GM19023 (cell line): ENCODE measurements at regions not wholly inside any gene's neighbourhood (a gene's known extent, or its start where the extent isn't known, plus 50 kb on each side); places are given as distances from the start of the nearest gene placed in this dataset.

Experiments used
- ATAC-seq: cut with Tn5 transposase; IDR thresholded peaks from one replicate; pipeline ENCODE4 v1.9.1; 2021; ENCODE audit warnings: mild to moderate bottlenecking, moderate library complexity; ENCODE audit not compliant: unreplicated experiment

- ATAC-seq: no peak
These were observed 227.6 kb upstream of the PPP1R2C start for GRCh38 chrX:43005561-43005960.

DNA sequence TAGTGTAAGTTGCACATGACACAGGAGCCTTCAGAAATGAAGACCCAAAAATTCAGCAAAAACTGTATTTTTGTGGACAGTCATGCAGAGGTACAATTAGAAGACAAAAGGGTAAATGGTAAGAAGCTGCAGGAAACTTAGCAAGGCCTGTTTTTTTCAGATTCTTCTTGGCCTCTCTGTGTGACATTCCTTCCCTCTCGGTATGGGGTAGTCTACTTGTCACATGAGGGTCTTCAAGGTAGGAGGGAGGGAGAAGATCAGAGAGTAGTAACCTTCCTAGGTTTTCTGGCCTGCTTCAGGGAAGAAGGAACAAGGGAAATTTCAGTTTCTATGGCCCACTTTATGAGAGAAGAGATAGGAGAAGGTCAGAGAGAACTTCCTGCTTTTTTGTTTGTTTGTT is 230.4 kb upstream of the PPP1R2C start:
- ATAC-seq: no peak

DNA sequence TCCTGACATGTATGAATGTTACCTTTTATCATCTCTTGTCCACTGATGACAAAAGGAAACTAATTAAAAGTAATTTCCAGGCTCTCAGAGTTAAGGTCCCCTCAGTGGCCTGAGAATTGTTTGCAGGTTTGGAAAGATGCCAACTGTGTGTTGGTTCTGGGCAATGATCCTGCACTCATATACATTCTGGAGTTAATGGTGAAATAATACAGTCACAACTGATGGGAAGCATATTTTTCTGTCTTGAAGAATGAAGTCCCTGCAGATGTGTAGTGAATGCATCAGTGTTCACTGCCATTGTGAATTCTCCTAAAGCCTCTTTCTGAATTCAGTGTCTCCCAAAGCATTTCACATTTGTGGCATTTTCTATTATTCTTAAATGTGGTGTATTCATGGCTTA is 238.1 kb upstream of the PPP1R2C start:
- ATAC-seq: no peak

- ATAC-seq: no peak
These were observed 240.1 kb upstream of the PPP1R2C start for GRCh38 chrX:43018031-43018430.

- no peak for ATAC-seq
These were observed 241.1 kb upstream of the PPP1R2C start for GRCh38 chrX:43019021-43019420.

- ATAC-seq: no peak
These were observed 247.9 kb upstream of the PPP1R2C start for GRCh38 chrX:43025806-43026315.

DNA sequence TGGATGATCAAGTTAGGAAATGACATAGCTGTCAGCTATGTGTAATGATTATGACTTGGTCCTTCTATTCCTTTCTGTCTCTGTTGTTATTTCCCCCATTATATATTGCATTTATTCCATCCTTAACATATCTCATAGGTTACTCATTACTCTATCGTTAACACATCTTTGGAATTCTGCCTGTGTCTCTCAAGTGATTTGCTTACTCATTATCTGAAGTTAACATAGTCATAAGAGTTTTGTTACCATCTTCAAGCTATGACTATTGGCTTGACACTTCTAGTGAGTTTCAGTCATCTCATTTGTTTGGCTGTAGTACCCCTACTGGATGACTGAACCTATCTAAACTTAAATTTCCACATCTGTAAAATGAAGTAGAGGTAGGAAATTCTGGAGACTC is 286.1 kb upstream of the PPP1R2C start:
- ATAC-seq: no peak

DNA sequence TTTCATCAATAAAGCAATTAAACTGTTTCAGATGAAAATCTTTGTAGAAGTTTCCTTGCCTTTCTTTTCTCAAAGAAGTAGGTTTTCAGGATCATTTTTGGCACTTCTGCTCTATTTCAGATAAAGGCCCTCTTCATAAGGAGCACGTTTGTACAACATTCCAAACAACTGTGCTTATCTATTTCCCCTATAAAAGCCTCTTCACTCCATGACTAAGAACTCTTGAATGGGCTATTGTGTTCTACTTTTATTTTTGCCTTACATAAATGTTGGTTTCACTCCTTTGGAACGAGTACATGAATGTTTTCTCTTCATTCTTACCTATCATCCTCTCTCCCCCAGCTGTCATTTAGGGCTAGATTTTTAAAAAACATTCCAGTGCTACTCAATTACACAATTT is 288.0 kb upstream of the PPP1R2C start:
- ATAC-seq: no peak

DNA sequence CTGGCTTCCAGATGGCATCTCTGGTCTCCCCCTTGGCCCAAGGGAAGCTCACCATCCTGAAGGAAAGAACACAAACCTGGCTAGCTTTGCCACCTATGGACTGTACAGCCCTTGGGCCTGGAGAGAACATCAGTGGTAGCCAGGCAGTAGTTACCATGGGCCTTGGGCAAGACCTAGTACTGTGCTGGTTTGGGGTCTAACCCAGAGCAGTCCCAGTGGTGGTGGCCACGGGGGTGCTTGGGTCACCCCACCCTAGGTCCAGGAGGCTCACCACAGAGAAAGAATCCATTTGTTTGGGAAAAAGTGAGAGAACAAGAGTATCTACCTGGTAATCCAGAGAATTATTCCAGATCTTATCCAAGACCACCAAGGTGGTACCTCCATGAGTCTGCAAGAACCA is 290.7 kb upstream of the PPP1R2C start:
- ATAC-seq: no peak

GRCh38 chrX:43083016-43083415 is 305.1 kb upstream of the PPP1R2C start:
- no peak for ATAC-seq

GRCh38 chrX:43087830-43088229 is 309.9 kb upstream of the PPP1R2C start:
- no peak for ATAC-seq

GRCh38 chrX:43096830-43097229 is 318.9 kb upstream of the PPP1R2C start:
- ATAC-seq: no peak

DNA sequence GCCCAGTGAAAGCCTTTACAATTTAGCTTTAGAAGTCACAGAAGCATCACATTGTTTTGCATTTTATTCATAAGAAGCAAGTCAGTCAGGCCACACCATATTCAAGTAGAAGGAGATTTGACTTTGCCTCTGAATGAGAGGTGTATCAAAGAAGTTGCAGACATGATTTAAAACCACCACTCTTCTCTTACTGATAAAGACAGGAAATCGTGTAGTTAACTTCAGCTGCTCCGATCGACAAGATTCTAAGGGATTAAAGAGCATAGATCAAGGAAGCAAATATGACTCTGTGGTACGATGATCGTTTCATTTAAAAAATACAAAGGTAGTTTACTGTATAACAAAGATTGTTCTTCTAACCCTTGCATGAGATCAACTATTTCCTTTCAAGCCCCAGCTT is 328.0 kb upstream of the PPP1R2C start:
- no peak for ATAC-seq

DNA sequence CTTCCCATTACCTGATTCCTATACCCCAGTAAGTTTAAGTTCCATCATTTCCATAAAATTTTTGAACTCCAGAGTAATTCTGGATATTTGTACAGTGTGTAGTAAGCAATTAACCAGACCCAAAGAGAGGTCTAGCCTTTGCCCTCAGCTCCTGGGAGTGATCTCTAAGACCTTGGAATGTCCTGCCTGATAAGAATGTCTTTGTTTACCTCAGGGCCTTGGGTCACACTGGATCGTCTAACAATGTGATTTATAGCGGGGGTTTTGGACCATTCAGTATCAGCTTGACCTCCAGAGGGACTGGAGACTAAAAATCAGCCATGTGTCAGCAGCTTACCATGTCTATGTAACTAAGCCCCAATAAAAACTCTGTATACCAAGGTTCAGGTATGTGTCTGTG is 330.9 kb upstream of the PPP1R2C start:
- ATAC-seq: no peak

GRCh38 chrX:43121637-43122036 is 343.7 kb upstream of the PPP1R2C start:
- ATAC-seq: no peak

- no peak for ATAC-seq
These were observed 361.7 kb upstream of the PPP1R2C start for GRCh38 chrX:43139645-43140044.

DNA sequence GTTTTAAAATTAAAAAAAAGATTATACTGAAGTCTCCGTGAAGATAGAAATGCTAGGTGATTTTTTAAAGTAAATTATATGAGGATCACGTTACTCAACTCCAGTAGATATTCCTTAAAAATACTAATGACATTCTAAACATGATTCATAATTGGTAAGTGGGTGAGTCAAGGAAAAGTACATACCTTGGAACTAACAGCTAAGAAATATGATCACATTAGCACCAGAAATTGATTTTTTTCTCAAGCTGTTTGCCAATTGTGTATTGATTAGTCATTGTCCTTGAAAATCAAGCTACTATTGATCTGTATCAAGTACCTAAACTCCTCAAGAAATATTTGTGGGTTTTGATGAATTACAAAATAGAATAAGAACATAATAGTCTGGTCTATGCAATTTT is 362.6 kb upstream of the PPP1R2C start:
- ATAC-seq: no peak

GRCh38 chrX:43141885-43142284 is 363.9 kb upstream of the PPP1R2C start:
- no peak for ATAC-seq

GRCh38 chrX:43148305-43148704 is 370.3 kb upstream of the PPP1R2C start:
- no peak for ATAC-seq

GRCh38 chrX:43165343-43165920 is 387.5 kb upstream of the PPP1R2C start:
- no peak for ATAC-seq

GRCh38 chrX:43166874-43167273 is 388.9 kb upstream of the PPP1R2C start:
- no peak for ATAC-seq

DNA sequence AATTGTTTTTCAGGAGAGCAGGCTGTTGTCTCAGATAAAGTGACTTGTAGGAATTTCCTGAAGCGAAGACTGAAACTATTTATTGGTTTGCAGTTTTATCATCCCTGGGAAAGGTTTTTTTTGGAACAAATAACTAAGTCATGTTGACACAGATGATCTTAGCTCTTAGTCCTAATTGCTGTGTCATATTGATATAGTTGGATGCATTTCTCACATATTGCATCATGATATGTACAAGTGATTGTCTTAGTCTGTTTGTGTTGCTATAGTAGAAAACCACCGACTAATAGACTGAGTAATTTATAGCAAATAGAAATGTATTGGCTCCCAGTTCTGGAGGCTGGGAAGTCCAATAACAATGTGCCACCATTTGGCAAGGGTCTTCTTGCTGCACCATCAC is 397.5 kb upstream of the PPP1R2C start:
- ATAC-seq: no peak

GRCh38 chrX:43176686-43177085 is 398.7 kb upstream of the PPP1R2C start:
- no peak for ATAC-seq
